ENCODE measurements at regions not wholly inside any gene's neighbourhood (a gene's known extent, or its start where the extent isn't known, plus 50 kb on each side); places are given as distances from the start of the nearest gene placed in this dataset.

DNA sequence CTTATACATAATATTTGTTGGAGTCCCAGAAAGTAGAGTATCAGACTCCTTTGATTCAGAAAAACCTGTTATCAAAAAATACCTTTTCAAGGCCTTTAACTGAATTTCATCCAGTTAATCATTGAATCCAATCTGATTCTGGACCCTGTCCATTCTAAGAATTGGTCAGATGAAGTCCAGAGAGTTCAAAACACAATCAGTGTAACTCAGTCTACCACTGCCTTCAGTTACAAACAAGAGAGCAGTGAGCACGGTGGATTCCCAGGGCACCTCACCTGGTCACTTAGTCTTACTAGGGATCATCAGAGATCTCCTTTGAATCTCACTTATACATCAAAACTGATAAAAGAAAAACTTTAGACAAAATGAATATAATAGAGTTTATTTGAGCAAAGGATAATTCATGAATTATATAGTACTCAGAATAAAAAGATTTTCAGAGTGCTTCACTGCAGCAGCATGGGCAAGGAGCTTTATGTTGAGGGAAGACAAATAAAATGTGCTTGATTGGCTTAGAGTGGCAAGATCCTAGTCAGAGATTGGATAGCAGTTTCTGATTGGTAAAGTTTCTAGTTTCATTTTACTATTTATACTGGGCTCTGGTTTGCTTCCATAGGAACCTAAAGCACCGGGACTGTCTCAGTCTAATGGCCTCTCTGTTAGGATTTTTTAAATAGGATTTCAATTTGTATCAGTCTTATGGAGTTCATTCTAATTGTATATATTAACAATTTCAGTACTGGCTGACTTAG, 474.9 kb upstream of the GOLIM4 start:
- DNase-seq = no peak

DNA sequence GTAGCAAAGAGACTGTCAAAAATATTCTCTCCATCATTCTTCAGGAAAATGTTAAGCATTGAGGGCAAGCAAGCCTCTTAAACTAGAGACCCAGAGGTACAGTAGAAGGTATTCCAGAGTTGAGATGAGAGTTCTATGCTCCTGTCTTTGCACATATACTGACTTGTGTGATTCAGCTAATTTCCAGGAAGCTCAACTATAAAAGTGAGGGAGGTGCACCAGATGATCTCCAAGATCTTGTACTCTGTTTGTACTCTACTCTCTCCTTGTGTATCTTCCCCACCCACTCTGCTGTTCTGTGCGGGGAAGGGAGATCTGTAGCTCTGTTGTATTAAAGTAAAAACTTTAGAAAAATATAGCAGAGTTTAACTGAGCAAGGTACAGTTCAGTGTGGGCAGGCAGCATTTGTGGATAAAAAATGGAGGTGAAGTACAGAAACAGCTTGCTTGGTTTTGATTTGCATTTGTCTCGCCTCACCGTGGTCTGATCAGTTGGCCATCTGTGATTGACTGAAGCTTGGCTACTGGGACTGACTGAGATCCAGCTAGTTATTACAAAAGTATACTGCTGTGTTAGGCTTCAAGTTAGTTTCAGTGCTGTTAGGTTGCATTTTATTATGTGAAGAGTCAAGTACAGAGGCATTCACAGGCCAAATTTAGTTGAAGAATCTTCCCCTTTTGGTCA, 463.1 kb upstream of the GOLIM4 start:
- no peak for DNase-seq

DNA sequence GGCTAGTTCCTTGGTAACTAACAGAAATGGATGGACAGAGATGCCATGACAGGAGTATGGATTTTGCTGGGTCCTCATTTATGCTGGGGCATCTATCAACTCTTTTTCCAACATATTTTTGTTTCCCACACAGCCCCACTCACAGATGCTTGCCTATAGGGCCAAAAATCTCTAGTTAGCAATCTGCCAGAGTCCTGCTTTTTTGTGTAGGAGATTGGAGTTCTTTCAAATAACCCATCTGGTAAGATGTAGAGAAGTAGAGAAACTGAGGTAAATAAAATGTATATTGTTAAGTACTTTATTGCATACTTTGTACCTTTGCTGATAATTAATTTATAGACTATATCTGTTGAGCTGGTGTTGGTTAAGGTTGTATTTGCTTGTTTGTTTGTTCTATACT, 456.5 kb upstream of the GOLIM4 start:
- no peak for DNase-seq

GRCh38 chr3:168548719-168549118, 453.0 kb upstream of the GOLIM4 start:
- DNase-seq = no peak

- DNase-seq = no peak
Observed at GRCh38 chr3:168546707-168547106, 451.0 kb upstream of the GOLIM4 start.

- DNase-seq = no peak
Observed at GRCh38 chr3:168545591-168545990, 449.9 kb upstream of the GOLIM4 start.

DNA sequence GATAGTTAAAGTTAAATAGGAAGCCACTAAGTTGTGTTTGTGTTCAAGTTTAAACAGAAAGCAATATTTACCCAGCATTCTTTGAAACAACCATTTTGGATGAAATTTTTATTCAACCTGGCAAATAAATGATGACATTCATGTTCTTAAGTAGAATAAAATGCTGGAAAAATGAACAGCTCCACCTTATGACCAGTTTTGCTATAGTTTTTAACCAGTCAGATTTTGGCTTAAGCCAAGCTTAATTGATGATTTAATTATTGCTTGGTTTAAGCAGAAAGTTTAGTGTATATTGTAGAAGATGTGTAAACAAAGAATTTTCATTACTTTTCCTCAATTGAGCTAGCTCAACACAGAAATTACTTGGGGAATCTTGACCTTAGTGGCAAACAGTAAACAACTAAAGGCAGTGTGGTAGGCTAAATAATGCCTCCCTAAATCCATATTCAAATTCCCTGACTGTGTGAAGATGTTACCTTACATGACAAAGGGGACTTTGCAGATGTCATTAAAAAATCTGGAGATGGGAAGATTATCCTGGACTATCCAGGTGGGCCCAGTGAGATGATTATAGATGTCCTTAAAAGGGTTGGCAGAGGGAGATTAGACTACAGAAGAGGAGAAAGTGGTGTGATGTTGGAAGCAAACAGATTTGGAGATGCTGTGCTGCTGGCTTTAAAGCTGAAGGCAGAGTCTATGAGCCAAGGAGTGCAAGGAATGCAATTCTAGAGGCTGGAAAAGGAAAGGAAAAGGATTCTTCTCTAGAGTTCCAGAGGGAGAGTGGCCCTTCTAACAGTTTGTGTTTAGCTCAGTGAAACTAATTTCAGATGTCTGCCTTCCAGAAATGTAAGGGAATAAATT, 448.6 kb upstream of the GOLIM4 start:
- no peak for DNase-seq

GRCh38 chr3:168540726-168541125, 445.0 kb upstream of the GOLIM4 start:
- no peak for DNase-seq

- no peak for DNase-seq
Observed at GRCh38 chr3:168539909-168540308, 444.2 kb upstream of the GOLIM4 start.

DNA sequence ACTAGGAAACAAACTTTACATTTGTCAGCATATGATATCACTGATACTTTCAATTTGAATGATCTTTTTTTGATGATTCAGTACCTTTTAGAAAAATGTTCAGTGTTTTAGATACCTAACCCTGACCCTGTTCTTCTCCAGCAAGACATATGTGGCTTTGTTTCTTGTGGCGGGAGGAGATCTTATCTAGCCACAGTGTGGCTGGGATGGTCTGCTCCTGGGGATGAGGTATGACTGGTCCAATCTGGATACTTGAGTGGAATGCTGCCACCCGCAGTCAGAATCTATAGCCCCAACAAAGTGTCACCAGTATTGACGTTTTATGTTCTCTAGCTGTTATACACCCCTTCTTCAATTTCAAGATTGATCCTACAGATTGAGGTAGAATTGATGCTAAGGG, 439.0 kb upstream of the GOLIM4 start:
- no peak for DNase-seq

DNA sequence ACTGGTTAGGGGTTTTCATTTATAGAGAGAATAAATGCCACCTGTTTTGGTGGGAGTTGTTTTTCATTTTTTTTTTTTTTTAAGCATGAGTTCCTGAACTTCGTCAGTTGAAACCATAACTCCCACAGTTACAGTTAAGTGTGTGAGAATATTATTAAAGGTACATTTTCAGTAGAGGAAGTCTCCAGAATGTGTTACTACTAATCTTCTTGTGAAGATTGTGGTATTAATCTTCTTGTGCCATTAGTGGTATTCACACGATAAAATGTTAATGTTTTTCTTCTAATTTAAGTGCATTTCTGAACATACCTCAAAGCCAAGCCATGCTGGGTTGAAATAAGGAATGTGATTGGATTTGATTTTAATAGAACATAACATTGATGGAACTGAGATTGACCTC, 437.9 kb upstream of the GOLIM4 start:
- no peak for DNase-seq

DNA sequence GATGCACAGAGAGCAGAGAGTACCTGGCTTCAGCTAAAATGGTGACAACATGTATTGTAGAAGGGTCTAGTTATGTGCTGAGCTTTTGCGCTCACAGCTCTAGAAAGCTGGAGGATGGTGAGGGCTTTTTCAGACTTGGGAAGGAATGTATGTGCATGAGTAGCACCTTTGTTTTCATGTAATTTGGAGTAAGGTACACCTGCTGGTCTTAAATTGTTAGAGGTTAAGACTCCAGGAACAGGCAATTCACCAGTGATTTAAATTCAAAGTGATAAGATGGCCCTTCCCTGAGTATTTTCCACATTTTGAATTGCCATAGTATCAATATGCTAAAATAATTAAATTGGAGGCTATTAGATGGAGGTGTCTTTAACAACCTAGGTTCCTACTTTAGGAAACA, 436.4 kb upstream of the GOLIM4 start:
- no peak for DNase-seq

DNA sequence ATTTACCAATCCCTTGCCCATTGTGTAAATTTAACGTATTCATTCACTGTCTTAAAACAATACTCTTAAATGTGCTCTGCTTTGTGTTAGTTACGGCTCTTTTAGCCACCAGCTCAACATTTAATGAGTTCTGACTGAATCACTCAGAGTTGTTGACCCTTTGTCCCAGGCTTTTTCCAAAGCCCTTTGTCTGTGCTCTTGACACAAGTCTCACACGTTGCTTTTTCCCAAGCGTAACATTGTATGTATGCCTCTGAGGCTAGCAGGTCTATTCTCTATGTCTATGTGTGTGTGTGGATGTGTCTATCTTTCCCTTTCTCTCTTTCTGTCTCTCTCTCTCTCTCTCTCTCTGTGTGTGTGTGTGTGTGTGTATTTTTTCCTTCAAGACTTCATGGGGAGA, 435.4 kb upstream of the GOLIM4 start:
- no peak for DNase-seq

- DNase-seq = no peak
Observed at GRCh38 chr3:168524129-168524528, 428.4 kb upstream of the GOLIM4 start.

DNA sequence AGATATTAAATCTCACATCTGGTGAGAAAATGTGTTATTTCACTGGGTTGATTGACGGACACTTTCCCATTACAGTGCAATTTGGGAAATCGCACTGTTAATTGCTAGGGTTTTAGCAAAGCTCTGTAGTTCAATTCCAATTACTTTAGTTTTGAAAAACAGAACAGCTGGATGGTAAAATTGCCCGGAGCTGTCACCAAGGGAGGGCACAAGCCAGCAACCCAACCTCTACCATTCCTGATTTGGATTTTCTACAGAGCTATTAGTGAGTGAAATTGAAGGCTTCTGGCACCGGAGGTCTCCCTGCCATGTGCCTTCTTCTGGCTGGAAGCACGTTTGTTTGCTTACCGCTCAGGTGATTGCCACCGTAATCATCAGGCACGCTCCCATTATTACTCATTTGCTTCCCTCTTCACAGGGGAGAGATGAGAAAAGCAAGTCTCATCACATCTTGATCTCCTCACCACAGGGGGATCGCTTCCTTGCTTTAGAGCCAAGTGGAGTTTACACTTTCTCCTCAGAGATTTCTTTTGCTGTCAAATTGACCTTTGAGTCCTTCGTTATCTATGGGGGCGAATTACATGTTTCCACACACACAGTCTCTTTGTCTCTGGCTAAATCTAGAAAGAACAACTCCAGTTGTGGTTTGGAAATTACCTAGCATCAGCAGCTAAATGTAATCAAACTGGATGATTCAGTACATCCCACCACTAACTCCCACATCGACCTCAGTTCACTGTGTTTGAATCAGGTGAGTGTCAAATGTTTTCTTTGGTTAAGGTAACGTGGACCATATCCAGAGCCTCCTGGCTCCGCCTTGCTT, 421.7 kb upstream of the GOLIM4 start:
- no peak for DNase-seq

GRCh38 chr3:168514252-168514651, 418.5 kb upstream of the GOLIM4 start:
- no peak for DNase-seq

DNA sequence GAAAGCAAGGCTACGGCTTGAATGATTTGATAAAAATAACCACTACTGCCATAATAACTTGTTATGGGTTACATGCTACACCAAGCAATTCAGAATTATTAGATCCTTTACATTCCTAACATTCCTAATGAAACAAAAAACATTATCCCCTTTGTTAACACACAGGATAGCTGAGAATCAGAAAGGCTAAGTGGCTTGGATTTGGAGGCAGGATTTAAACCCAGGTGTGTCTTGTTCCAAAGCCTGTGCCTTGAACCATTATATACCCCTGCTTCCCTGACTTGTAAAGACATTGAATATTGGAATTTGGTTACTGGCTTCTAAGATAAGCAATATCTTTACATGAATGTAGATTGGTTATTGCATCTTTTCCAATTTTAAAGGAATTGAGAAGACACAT, 417.1 kb upstream of the GOLIM4 start:
- DNase-seq = no peak

- DNase-seq = no peak
Observed at GRCh38 chr3:168511428-168512014, 415.8 kb upstream of the GOLIM4 start.

GRCh38 chr3:168506589-168506988, 410.9 kb upstream of the GOLIM4 start:
- DNase-seq = no peak

DNA sequence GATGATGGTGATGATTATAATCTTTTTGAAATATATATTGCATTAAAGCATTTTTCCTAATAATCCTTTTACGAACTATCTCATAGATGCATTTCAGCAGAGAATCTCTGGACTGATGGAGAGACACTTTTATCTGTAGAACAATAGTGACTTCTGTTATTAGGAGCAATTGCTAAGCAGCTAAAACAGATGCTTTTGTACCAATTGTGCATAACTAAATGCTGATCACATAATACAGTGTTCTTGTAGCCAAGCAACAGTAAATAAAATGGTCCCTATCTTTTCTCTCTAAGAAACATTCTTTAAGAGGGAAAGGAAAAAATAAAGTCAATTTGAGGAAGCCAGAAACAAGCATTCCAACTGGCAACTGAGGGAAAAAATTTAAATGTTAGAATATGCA, 405.8 kb upstream of the GOLIM4 start:
- DNase-seq = no peak

DNA sequence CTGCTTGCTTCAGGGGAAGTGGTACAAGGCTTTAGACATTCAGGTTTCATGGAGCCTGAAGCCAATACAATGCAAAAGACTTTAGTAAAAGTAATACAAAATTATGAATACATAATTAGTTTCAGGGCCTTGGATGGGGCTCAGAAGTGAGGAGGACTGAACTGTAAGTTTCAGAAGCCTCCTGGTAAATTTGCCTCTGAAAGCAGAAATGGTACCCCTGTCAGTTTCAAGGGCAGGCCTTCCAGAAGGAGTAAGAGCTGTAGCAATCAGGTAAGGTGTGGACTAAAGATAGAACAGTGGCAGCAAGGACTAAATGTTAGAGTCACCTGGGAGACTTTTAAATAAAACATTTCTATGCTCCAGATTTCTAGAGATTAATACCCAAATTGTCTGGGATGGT, 402.5 kb upstream of the GOLIM4 start:
- DNase-seq = no peak

DNA sequence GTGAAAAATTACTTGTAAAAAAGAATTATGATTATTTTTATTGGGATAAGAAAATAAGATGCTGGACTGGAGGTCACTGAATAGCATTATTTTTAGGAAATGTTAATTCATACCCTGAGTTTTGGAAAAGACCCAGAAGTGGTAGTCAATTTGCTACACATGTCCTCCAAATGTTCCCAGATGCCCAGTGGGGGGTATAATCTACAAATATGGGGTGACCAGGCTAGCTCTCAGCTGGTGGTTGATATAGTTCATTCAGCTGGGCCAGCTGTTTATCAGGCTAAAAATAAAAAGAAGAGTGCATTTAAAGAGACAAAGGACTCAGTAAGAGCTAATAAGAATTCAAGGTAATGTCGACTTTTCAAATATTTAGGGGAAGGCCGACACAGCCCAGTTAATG, 402.0 kb upstream of the GOLIM4 start:
- no peak for DNase-seq

DNA sequence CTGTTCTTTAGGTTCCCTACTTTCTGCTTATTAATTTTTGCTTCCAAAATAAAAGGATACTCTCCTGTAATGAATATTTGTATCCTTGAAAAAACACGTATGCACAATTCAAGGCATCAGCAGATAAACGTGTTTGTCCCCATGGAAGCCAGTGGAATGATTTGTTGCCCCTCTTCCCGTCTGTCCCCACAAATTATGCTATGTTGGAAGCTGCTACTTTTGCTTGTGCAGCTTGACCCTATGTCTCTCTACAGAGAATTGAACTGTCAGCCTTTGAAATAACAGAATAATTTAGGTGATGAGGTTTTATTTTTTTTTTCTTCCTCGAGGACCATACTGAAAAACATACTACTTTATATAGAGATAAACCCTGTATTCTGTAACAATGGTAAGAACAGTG, 401.5 kb upstream of the GOLIM4 start:
- no peak for DNase-seq

Measured in activated CD8-positive, alpha-beta memory T cell treated with anti-CD3 and anti-CD28 coated beads for 24 hours (primary cell).